ENCODE measurements at regions not wholly inside any gene's neighbourhood (a gene's known extent, or its start where the extent isn't known, plus 50 kb on each side); places are given as distances from the start of the nearest gene placed in this dataset.
"Not testable (repeated sequence)": the region's sequence is repeated elsewhere in the genome, so short reads cannot be mapped to it uniquely, and the experiment has no call there.

DNA sequence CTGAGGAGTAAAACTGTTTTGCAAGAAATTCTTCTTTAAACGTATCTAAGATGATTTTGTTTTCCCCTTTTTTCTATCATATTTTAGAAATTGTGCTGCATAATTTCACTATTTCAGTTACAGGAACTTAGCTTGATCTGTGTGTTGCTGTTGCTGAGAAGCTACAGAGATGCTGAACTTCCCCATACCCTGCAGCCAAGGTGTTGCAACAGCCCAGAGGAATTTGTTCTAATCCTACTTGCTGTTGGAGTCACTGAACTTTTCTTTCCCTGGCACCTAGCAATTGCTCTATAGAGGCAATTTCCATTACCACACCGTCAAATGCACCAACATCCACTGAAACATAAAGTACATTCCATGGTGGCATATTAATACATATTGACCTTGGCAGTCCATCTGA lies 617.8 kb upstream of the AMELY start:
- Histone ChIP-seq H3F3A (replicated peaks; ENCODE audit: low read depth) (no peaks in the 10 kb centered on the region), H3K27me3 (ENCODE audit: insufficient read depth) (no peaks in the 10 kb centered on the region), H3K4me2 (no peak overlapping the region), H3K9me2 (ENCODE audit: insufficient read depth) (no peaks in the 10 kb centered on the region), H2AFZ (no peak overlapping the region), H3K4me1 (ENCODE audit: insufficient read depth) (peaks cover 16% of the 10 kb centered on the region; the same call in 1 of the 2 replicates), H3K79me2 (replicated peaks; ENCODE audit: insufficient read depth) (no peaks in the 10 kb centered on the region), H4K20me1 (replicated peaks; ENCODE audit: insufficient read depth) (no peaks in the 10 kb centered on the region), H3K36me3 (ENCODE audit: insufficient read depth) (no peaks in the 10 kb centered on the region), H3K4me3 (no peak overlapping the region), H3K27ac (ENCODE audit: low read depth) (no peak overlapping the region)
- DNase-seq (ENCODE audit: low spot score) (peak; percentile 0), ATAC-seq (no peak)
- Mint-ChIP-seq H3K36me3 (ENCODE audit: low read depth) (no peaks in the 10 kb centered on the region), H3K27ac (no peak overlapping the region), H3K4me3 (no peak overlapping the region), H3K4me1 (peaks cover 13% of the 10 kb centered on the region; the same call in 2 of the 3 replicates), H3K27me3 (ENCODE audit: insufficient read depth, low read depth, poor library complexity) (no peaks in the 10 kb centered on the region), H3K9me3 (no peaks in the 10 kb centered on the region; the same call in 1 of the 3 replicates)
- TF ChIP-seq, protein P1, sequence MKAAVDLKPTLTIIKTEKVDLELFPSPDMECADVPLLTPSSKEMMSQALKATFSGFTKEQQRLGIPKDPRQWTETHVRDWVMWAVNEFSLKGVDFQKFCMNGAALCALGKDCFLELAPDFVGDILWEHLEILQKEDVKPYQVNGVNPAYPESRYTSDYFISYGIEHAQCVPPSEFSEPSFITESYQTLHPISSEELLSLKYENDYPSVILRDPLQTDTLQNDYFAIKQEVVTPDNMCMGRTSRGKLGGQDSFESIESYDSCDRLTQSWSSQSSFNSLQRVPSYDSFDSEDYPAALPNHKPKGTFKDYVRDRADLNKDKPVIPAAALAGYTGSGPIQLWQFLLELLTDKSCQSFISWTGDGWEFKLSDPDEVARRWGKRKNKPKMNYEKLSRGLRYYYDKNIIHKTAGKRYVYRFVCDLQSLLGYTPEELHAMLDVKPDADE (IDR thresholded peaks at IDR 0.05) = no peak
- TF ChIP-seq STAT1 (IDR thresholded peaks at IDR 0.05; ENCODE audit: unreplicated experiment) = no peak
- no peak for TF ChIP-seq ZNF114 (CRISPR knock-in tag; IDR thresholded peaks at IDR 0.05)
- TF ChIP-seq EZH2phosphoT487 (IDR thresholded peaks at IDR 0.05; ENCODE audit: unreplicated experiment) = no peak
- TF ChIP-seq, protein P2, sequence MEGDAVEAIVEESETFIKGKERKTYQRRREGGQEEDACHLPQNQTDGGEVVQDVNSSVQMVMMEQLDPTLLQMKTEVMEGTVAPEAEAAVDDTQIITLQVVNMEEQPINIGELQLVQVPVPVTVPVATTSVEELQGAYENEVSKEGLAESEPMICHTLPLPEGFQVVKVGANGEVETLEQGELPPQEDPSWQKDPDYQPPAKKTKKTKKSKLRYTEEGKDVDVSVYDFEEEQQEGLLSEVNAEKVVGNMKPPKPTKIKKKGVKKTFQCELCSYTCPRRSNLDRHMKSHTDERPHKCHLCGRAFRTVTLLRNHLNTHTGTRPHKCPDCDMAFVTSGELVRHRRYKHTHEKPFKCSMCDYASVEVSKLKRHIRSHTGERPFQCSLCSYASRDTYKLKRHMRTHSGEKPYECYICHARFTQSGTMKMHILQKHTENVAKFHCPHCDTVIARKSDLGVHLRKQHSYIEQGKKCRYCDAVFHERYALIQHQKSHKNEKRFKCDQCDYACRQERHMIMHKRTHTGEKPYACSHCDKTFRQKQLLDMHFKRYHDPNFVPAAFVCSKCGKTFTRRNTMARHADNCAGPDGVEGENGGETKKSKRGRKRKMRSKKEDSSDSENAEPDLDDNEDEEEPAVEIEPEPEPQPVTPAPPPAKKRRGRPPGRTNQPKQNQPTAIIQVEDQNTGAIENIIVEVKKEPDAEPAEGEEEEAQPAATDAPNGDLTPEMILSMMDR (conservative IDR thresholded peaks at IDR 0.05; ENCODE audit: low read depth in 2 of 2) = no peak

DNA sequence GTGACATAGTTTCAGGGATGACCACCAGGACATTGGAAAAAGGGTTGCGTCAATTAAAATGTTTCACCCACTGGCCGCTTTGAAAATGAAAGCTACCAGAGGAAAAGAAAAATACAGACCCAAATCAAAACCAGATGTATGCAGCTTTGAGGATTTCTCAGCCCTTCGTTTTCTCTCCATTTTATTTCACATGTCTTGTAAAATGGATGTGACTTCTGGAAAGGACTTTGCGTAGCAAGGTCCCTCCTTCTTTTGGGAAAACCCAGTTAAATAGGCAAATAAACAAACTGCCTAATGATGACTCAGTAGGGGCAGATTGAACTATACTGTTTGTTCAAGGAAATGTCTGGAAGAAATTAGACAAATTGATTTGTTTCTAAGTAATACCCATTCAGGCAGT lies 616.0 kb upstream of the AMELY start:
- not testable (repeated sequence) for H3K4me2 ChIP-seq; H3K9me3 Mint-ChIP-seq; H3F3A ChIP-seq (replicated peaks; ENCODE audit: low read depth); H3K9me2 ChIP-seq (ENCODE audit: insufficient read depth); H2AFZ ChIP-seq; ATAC-seq; H4K20me1 ChIP-seq (replicated peaks; ENCODE audit: insufficient read depth); DNase-seq (ENCODE audit: low spot score); H3K27ac Mint-ChIP-seq; H3K27me3 Mint-ChIP-seq (ENCODE audit: insufficient read depth, low read depth, poor library complexity); H3K36me3 Mint-ChIP-seq (ENCODE audit: low read depth); H3K4me3 Mint-ChIP-seq; H3K36me3 ChIP-seq (ENCODE audit: insufficient read depth); H3K27me3 ChIP-seq (ENCODE audit: insufficient read depth); H3K4me3 ChIP-seq; H3K79me2 ChIP-seq (replicated peaks; ENCODE audit: insufficient read depth); H3K27ac ChIP-seq (ENCODE audit: low read depth)
- peaks cover 13% of the 10 kb centered on the region; the same call in 2 of the 3 replicates for H3K4me1 Mint-ChIP-seq
- peaks cover 16% of the 10 kb centered on the region; the same call in 1 of the 2 replicates for H3K4me1 ChIP-seq (ENCODE audit: insufficient read depth)

DNA sequence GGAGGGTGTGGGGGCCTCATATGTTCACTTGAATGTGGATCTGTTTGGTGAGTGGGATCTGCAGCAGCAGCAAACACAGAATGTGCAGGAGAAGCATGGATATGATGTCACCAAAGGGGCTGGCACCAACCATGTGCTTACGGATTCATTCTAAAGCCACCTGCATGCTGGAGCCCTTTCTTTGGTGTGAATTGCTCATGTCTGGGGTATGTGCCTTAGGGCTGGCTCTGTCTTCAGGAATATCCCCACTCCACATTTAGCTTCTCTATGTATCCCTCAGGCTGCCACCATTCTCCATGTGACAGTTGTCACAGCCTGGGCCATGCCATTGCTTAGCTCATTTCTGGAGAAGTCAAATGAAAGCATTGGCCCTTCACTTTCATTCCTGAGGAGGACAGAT lies 606.8 kb upstream of the AMELY start:
- DNase-seq (ENCODE audit: low spot score) (no peak), ATAC-seq (no peak)
- H3K4me3 ChIP-seq = no peak overlapping the region
- no peaks in the 10 kb centered on the region for H3K79me2 ChIP-seq (replicated peaks; ENCODE audit: insufficient read depth)
- no peaks in the 10 kb centered on the region for H3K4me1 Mint-ChIP-seq
- H2AFZ ChIP-seq = no peak overlapping the region
- H3K4me3 Mint-ChIP-seq = no peak overlapping the region
- peaks cover 7% of the 10 kb centered on the region; the same call in 2 of the 3 replicates for H3K9me3 Mint-ChIP-seq
- no peaks in the 10 kb centered on the region for H3K4me1 ChIP-seq (ENCODE audit: insufficient read depth)
- H3K4me2 ChIP-seq = no peak overlapping the region
- no peak overlapping the region for H3K27ac Mint-ChIP-seq
- no peaks in the 10 kb centered on the region for H3K27me3 Mint-ChIP-seq (ENCODE audit: insufficient read depth, low read depth, poor library complexity)
- H3K27me3 ChIP-seq (ENCODE audit: insufficient read depth) = no peaks in the 10 kb centered on the region
- no peaks in the 10 kb centered on the region for H3F3A ChIP-seq (replicated peaks; ENCODE audit: low read depth)
- H3K36me3 Mint-ChIP-seq (ENCODE audit: low read depth) = no peaks in the 10 kb centered on the region
- no peak overlapping the region for H3K27ac ChIP-seq (ENCODE audit: low read depth)
- H4K20me1 ChIP-seq (replicated peaks; ENCODE audit: insufficient read depth) = no peaks in the 10 kb centered on the region
- H3K36me3 ChIP-seq (ENCODE audit: insufficient read depth) = no peaks in the 10 kb centered on the region
- H3K9me2 ChIP-seq (ENCODE audit: insufficient read depth) = no peaks in the 10 kb centered on the region
- TF ChIP-seq NANOG (IDR thresholded peaks at IDR 0.05; ENCODE audit: borderline replicate concordance) (no peak), EZH2 (IDR thresholded peaks at IDR 0.05; ENCODE audit: low read depth, unreplicated experiment) (no peak), POLR2AphosphoS5 (IDR thresholded peaks at IDR 0.05; ENCODE audit: low read depth) (no peak), ZNF114 (CRISPR knock-in tag; IDR thresholded peaks at IDR 0.05) (no peak), JUNB (IDR thresholded peaks at IDR 0.05; ENCODE audit: unreplicated experiment) (no peak)
- TF ChIP-seq, protein P2 (conservative IDR thresholded peaks at IDR 0.05; ENCODE audit: low read depth in 2 of 2) = no peak
- TF ChIP-seq, protein P1 (IDR thresholded peaks at IDR 0.05) = no peak
- TF ChIP-seq, protein P3, sequence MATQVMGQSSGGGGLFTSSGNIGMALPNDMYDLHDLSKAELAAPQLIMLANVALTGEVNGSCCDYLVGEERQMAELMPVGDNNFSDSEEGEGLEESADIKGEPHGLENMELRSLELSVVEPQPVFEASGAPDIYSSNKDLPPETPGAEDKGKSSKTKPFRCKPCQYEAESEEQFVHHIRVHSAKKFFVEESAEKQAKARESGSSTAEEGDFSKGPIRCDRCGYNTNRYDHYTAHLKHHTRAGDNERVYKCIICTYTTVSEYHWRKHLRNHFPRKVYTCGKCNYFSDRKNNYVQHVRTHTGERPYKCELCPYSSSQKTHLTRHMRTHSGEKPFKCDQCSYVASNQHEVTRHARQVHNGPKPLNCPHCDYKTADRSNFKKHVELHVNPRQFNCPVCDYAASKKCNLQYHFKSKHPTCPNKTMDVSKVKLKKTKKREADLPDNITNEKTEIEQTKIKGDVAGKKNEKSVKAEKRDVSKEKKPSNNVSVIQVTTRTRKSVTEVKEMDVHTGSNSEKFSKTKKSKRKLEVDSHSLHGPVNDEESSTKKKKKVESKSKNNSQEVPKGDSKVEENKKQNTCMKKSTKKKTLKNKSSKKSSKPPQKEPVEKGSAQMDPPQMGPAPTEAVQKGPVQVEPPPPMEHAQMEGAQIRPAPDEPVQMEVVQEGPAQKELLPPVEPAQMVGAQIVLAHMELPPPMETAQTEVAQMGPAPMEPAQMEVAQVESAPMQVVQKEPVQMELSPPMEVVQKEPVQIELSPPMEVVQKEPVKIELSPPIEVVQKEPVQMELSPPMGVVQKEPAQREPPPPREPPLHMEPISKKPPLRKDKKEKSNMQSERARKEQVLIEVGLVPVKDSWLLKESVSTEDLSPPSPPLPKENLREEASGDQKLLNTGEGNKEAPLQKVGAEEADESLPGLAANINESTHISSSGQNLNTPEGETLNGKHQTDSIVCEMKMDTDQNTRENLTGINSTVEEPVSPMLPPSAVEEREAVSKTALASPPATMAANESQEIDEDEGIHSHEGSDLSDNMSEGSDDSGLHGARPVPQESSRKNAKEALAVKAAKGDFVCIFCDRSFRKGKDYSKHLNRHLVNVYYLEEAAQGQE (IDR thresholded peaks at IDR 0.05; ENCODE audit: unreplicated experiment) = no peak

Measured in GM23338 (cell line).